ENCODE measurements at regions not wholly inside any gene's neighbourhood (a gene's known extent, or its start where the extent isn't known, plus 50 kb on each side); places are given as distances from the start of the nearest gene placed in this dataset.

DNA sequence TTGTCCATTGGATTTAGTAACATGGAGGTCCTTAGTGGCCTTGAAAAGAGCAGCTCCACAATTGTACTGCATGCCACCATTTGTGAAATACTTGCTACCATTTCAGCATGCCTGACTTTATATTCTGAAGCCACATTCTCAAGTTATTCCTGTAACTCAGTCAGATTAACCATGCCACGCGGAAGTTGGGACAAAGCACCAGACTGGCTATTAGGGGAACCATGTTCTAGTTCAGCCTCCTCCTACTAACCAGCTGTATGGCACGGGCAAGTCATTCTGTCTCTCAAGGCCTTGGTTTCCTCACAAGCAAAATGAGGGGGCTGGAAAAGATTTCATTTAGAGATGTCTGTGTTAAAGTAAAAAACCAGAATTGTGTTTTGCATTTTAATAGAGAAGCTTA lies 418.0 kb downstream of the PLK2 start:
- no peak for TF ChIP-seq CTCF (IDR thresholded peaks at IDR 0.05; ENCODE audit: low read depth, low read length)
- TF ChIP-seq, protein P1, sequence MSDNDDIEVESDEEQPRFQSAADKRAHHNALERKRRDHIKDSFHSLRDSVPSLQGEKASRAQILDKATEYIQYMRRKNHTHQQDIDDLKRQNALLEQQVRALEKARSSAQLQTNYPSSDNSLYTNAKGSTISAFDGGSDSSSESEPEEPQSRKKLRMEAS (IDR thresholded peaks at IDR 0.05; ENCODE audit: low read depth, low read length): no peak
- TF ChIP-seq POLR2A (IDR thresholded peaks at IDR 0.05; ENCODE audit: extremely low read depth, insufficient read length): no peak
- TF ChIP-seq MYC (IDR thresholded peaks at IDR 0.05; ENCODE audit: low read depth, low read length): no peak
